Parathyroid adenoma (tissue), 2 donors: ENCODE measurements at regions not wholly inside any gene's neighbourhood (a gene's known extent, or its start where the extent isn't known, plus 50 kb on each side); places are given as distances from the start of the nearest gene placed in this dataset.

ENCODE experiments used
- H2AFZ ChIP-seq: fragments of 300-600 bp; sonication (generic); one replicate; pipeline ENCODE4 v1.7.0; 2017; ENCODE audit warnings: antibody characterized with exemption, mild to moderate bottlenecking
- H3K27ac ChIP-seq: fragments of 300-600 bp; sonication (generic); one replicate; pipeline ENCODE4 v1.7.0; 2017
- H3K27me3 ChIP-seq: fragments of 300-600 bp; sonication (generic); one replicate; pipeline ENCODE4 v1.7.0; 2017; ENCODE audit warnings: low read length; ENCODE audit not compliant: control insufficient read depth, insufficient read depth
- H3K36me3 ChIP-seq: fragments of 300-600 bp; sonication (generic); one replicate; pipeline ENCODE4 v1.7.0; 2017; ENCODE audit warnings: low read length; ENCODE audit not compliant: control insufficient read depth, insufficient read depth
- H3K4me1 ChIP-seq: fragments of 300-600 bp; sonication (generic); one replicate; pipeline ENCODE4 v1.7.0; 2017; ENCODE audit warnings: control low read depth
- H3K4me2 ChIP-seq: fragments of 300-600 bp; sonication (generic); one replicate; pipeline ENCODE4 v1.7.0; 2017; ENCODE audit warnings: low read length
- H3K4me3 ChIP-seq: fragments of 300-600 bp; sonication (generic); one replicate; pipeline ENCODE4 v1.7.0; 2017; ENCODE audit warnings: low read depth, low read length
- H3K79me2 ChIP-seq: fragments of 300-600 bp; sonication (generic); one replicate; pipeline ENCODE4 v1.7.0; 2017; ENCODE audit warnings: control low read depth
- H3K9ac ChIP-seq: fragments of 300-600 bp; sonication (generic); one replicate; pipeline ENCODE4 v1.7.0; 2017; ENCODE audit warnings: mild to moderate bottlenecking
- H3K9me3 ChIP-seq: fragments of 300-600 bp; sonication (generic); one replicate; pipeline ENCODE4 v1.7.0; 2017; ENCODE audit warnings: low read length; ENCODE audit not compliant: control insufficient read depth
- TF ChIP-seq, protein P1 (sequence below): fragments of 300-600 bp; sonication (generic); IDR thresholded peaks from one replicate; pipeline ENCODE4 v1.7.0; 2017; ENCODE audit warnings: antibody characterized with exemption, mild to moderate bottlenecking
- donor health status: primary hyperparathyroidism.

DNA sequence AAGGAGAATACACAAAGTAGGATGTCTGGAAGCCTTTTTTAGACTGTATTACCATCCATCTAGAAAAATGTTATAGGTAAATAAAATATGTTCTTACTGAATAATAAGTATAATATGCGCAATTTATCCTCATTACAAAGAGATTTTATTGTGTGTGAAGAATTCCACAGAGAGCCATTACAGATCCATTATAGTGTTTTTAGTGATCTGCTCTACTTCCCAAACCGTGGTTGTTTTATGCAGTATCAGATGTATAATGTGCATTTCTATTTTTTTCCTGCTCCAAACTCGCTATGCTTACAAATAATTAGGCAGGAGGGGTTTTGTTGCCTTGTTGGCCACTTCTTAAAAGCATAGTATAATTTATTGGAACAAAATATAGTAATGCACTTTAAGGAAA lies 447.8 kb downstream of the USP25 start:
- Histone ChIP-seq H3K27me3 (no peaks in the 10 kb centered on the region), H3K9ac (no peak overlapping the region), H3K79me2 (no peaks in the 10 kb centered on the region), H3K9me3 (no peaks in the 10 kb centered on the region), H3K4me1 (no peaks in the 10 kb centered on the region), H3K36me3 (no peaks in the 10 kb centered on the region), H2AFZ (no peak overlapping the region), H3K4me3 (no peak overlapping the region), H3K27ac (no peak overlapping the region), H3K4me2 (no peak overlapping the region)
- TF ChIP-seq, protein P1, sequence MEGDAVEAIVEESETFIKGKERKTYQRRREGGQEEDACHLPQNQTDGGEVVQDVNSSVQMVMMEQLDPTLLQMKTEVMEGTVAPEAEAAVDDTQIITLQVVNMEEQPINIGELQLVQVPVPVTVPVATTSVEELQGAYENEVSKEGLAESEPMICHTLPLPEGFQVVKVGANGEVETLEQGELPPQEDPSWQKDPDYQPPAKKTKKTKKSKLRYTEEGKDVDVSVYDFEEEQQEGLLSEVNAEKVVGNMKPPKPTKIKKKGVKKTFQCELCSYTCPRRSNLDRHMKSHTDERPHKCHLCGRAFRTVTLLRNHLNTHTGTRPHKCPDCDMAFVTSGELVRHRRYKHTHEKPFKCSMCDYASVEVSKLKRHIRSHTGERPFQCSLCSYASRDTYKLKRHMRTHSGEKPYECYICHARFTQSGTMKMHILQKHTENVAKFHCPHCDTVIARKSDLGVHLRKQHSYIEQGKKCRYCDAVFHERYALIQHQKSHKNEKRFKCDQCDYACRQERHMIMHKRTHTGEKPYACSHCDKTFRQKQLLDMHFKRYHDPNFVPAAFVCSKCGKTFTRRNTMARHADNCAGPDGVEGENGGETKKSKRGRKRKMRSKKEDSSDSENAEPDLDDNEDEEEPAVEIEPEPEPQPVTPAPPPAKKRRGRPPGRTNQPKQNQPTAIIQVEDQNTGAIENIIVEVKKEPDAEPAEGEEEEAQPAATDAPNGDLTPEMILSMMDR = no peak

DNA sequence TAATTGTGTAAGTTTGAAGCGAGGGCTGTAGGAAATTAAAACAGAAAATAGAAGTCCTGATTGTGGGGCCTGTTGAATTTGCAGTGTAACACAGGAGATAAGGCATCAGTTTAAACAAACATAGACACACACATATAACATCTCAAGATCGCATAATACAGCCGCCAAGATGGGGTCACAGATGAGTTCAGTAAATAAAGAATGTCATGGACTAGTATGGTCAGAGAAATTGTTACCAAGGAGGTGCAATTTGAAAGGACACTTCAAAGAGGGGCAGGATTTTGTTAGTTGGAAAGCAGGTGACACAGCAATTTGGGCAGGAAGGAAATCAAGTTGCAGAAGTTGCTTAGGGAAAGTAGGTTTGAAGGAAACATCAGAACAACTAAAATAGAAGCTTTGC lies 450.0 kb downstream of the USP25 start:
- Histone ChIP-seq H2AFZ (no peak overlapping the region), H3K36me3 (no peaks in the 10 kb centered on the region), H3K9me3 (no peaks in the 10 kb centered on the region), H3K27ac (no peak overlapping the region), H3K4me3 (no peak overlapping the region), H3K4me2 (no peak overlapping the region), H3K79me2 (no peaks in the 10 kb centered on the region), H3K27me3 (no peaks in the 10 kb centered on the region), H3K9ac (no peak overlapping the region), H3K4me1 (no peaks in the 10 kb centered on the region)
- TF ChIP-seq, protein P1 = no peak

DNA sequence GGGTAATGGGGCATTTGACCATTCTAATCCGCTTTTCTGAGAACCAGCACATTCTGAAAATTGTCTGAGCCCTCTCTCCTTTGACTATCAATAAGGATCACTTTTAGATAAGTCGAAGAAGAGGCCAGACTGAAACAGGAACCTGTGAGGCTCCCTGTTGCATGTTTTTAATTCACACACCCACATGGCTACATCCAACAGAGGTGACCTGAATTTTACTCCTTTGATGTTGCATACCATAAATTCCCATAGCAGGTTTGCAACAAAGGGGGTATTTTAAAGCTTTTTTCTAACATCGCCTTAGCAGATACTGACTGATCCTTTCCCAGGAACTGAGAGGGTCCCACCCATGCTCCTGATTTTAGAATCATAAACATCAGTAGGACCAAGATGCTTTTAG lies 450.8 kb downstream of the USP25 start:
- no peak overlapping the region for H3K4me3 ChIP-seq
- H3K27me3 ChIP-seq = no peaks in the 10 kb centered on the region
- H2AFZ ChIP-seq = no peak overlapping the region
- H3K4me1 ChIP-seq = no peaks in the 10 kb centered on the region
- no peaks in the 10 kb centered on the region for H3K36me3 ChIP-seq
- no peaks in the 10 kb centered on the region for H3K9me3 ChIP-seq
- H3K9ac ChIP-seq = no peak overlapping the region
- no peaks in the 10 kb centered on the region for H3K79me2 ChIP-seq
- TF ChIP-seq, protein P1 = no peak
- H3K4me2 ChIP-seq = no peak overlapping the region
- H3K27ac ChIP-seq = no peak overlapping the region

DNA sequence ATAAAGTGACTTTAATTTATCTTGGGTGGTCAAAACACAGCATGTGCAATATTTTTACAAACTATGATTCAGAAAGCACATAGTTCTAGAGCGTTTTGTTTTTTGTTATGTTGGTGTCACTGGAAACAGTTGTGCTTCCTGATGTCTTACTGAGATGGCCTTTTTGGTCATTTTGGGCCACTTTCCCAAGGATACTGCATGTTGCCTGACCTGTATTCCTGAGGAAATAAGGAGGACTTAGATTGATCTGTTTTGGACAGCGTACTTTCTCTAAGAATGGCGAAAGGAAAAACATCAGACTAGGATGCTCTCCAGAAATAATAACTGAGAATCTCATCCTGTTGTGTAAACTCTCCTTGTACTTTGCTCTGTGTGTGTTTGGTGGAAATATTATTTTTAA lies 451.2 kb downstream of the USP25 start:
- Histone ChIP-seq H3K4me2 (no peak overlapping the region), H3K9me3 (no peaks in the 10 kb centered on the region), H3K79me2 (no peaks in the 10 kb centered on the region), H2AFZ (no peak overlapping the region), H3K4me1 (no peaks in the 10 kb centered on the region), H3K9ac (no peak overlapping the region), H3K36me3 (no peaks in the 10 kb centered on the region), H3K27ac (no peak overlapping the region), H3K4me3 (no peak overlapping the region), H3K27me3 (no peaks in the 10 kb centered on the region)
- TF ChIP-seq, protein P1 = no peak

DNA sequence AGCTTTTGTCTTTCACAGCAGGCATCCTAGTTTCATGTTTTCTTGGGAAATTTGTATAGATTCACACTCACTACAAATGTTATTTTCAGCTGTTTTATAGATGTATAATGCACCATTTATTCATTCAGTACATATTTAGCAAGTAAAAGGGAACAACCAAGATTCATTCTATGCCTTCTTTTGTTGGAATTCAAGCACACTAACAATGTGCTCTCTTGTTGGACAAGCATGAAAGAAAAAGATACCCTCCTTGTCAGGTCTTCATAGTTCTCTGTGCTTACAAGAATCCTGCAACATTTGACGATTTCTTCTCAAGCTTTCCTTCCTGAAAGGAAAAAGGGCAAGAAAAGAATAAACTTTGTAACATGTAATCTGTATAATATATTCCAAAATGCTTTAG lies 456.0 kb downstream of the USP25 start:
- H3K27ac ChIP-seq = no peak overlapping the region
- TF ChIP-seq, protein P1 = no peak
- H3K79me2 ChIP-seq = no peaks in the 10 kb centered on the region
- no peak overlapping the region for H2AFZ ChIP-seq
- H3K36me3 ChIP-seq = no peaks in the 10 kb centered on the region
- H3K4me1 ChIP-seq = no peaks in the 10 kb centered on the region
- H3K9ac ChIP-seq = no peak overlapping the region
- no peaks in the 10 kb centered on the region for H3K9me3 ChIP-seq
- H3K4me2 ChIP-seq = no peak overlapping the region
- no peak overlapping the region for H3K4me3 ChIP-seq
- H3K27me3 ChIP-seq = no peaks in the 10 kb centered on the region
